Activated naive CD4-positive, alpha-beta T cell treated with anti-CD3 and anti-CD28 coated beads, Interleukin-2, amount 50 U/mL, for 72 hours (primary cell): ENCODE measurements at regions not wholly inside any gene's neighbourhood (a gene's known extent, or its start where the extent isn't known, plus 50 kb on each side); places are given as distances from the start of the nearest gene placed in this dataset.
"Not testable (repeated sequence)": the region's sequence is repeated elsewhere in the genome, so short reads cannot be mapped to it uniquely, and the experiment has no call there.

Source experiments
- ATAC-seq, 2 donors: fragments of 150-1000 bp; cut with Tn5 transposase; 2 replicates each; pipeline ENCODE4 v1.10.0; 2021; ENCODE audit warnings: mild to moderate bottlenecking in 2 of 2, moderate library complexity in 2 of 2
- DNase-seq, 2 donors: peaks; one replicate each; pipeline ENCODE4 v3.0.0; 2021 to 2022; ENCODE audit warnings: low spot score in 2 of 2
- H3K27ac Mint-ChIP-seq, 2 donors: one replicate each; pipeline ENCODE4 v1.8.0; 2022; ENCODE audit warnings: mild to moderate bottlenecking in 2 of 2, mixed read lengths in 2 of 2
- H3K36me3 Mint-ChIP-seq, 2 donors: one replicate each; pipeline ENCODE4 v1.8.0; 2022; ENCODE audit warnings: mixed read lengths in 2 of 2
- H3K9me3 Mint-ChIP-seq, 2 donors: one replicate each; pipeline ENCODE4 v1.8.0; 2022; ENCODE audit warnings: mixed read lengths in 2 of 2

GRCh38 chr6:109269057-109269456, 113.2 kb downstream of the CD164 start:
- no peak for DNase-seq
- H3K27ac Mint-ChIP-seq = no peak overlapping the region
- H3K36me3 Mint-ChIP-seq = peaks cover 6 to 9% of the 10 kb centered on the region in 2 donors
- H3K9me3 Mint-ChIP-seq = peaks cover 0 to 20% of the 10 kb centered on the region in 2 donors
- no peak for ATAC-seq

- DNase-seq (no peak), ATAC-seq (no peak)
- Mint-ChIP-seq H3K27ac (no peak overlapping the region), H3K36me3 (peaks cover 6 to 9% of the 10 kb centered on the region in 2 donors), H3K9me3 (peaks cover 0 to 20% of the 10 kb centered on the region in 2 donors)
Measured at GRCh38 chr6:109265530-109265929, 116.7 kb downstream of the CD164 start.

- peaks cover 4% of the 10 kb centered on the region in 2 donors for H3K36me3 Mint-ChIP-seq
- ATAC-seq = no peak
- peak overlapping the region in 1 of 2 donors; percentile 12 for H3K27ac Mint-ChIP-seq
- no peak for DNase-seq
- peaks cover 0 to 10% of the 10 kb centered on the region in 2 donors for H3K9me3 Mint-ChIP-seq
Measured at GRCh38 chr6:109263873-109264700, 118.2 kb downstream of the CD164 start.

- Mint-ChIP-seq H3K27ac (no peak overlapping the region), H3K9me3 (peaks cover 0 to 5% of the 10 kb centered on the region in 2 donors), H3K36me3 (no peaks in the 10 kb centered on the region)
- DNase-seq (no peak), ATAC-seq (no peak)
Measured at GRCh38 chr6:109262261-109262660, 120.0 kb downstream of the CD164 start.

GRCh38 chr6:109261811-109262210, 120.5 kb downstream of the CD164 start:
- DNase-seq (no peak), ATAC-seq (no peak)
- Mint-ChIP-seq H3K27ac (no peak overlapping the region), H3K36me3 (no peaks in the 10 kb centered on the region), H3K9me3 (peaks cover 0 to under 1% of the 10 kb centered on the region in 2 donors)

- Mint-ChIP-seq H3K36me3 (no peaks in the 10 kb centered on the region), H3K9me3 (no peaks in the 10 kb centered on the region), H3K27ac (no peak overlapping the region)
- DNase-seq (no peak), ATAC-seq (no peak)
Measured at GRCh38 chr6:109260701-109261100, 121.6 kb downstream of the CD164 start.

GRCh38 chr6:109260126-109260525, 122.1 kb downstream of the CD164 start:
- DNase-seq (no peak), ATAC-seq (no peak)
- H3K27ac Mint-ChIP-seq = no peak overlapping the region
- H3K36me3 Mint-ChIP-seq = no peaks in the 10 kb centered on the region
- no peaks in the 10 kb centered on the region for H3K9me3 Mint-ChIP-seq

GRCh38 chr6:109258129-109258528, 124.1 kb downstream of the CD164 start:
- Mint-ChIP-seq H3K27ac (no peak overlapping the region), H3K36me3 (no peaks in the 10 kb centered on the region), H3K9me3 (no peaks in the 10 kb centered on the region)
- ATAC-seq = no peak
- DNase-seq = no peak

GRCh38 chr6:109257494-109257893, 124.8 kb downstream of the CD164 start:
- no peak for DNase-seq
- no peaks in the 10 kb centered on the region for H3K9me3 Mint-ChIP-seq
- no peak overlapping the region for H3K27ac Mint-ChIP-seq
- no peak for ATAC-seq
- no peaks in the 10 kb centered on the region for H3K36me3 Mint-ChIP-seq

GRCh38 chr6:109255946-109256640, 126.2 kb downstream of the CD164 start:
- Mint-ChIP-seq H3K9me3 (no peaks in the 10 kb centered on the region), H3K36me3 (peaks cover 0 to 5% of the 10 kb centered on the region in 2 donors), H3K27ac (no peak overlapping the region)
- DNase-seq (no peak), ATAC-seq (no peak)

- no peak overlapping the region for H3K27ac Mint-ChIP-seq
- DNase-seq = no peak
- H3K9me3 Mint-ChIP-seq = no peaks in the 10 kb centered on the region
- H3K36me3 Mint-ChIP-seq = peaks cover 0 to 5% of the 10 kb centered on the region in 2 donors
- no peak for ATAC-seq
Measured at GRCh38 chr6:109255087-109255486, 127.2 kb downstream of the CD164 start.

GRCh38 chr6:109253366-109253765, 128.9 kb downstream of the CD164 start:
- ATAC-seq (no peak), DNase-seq (no peak)
- Mint-ChIP-seq H3K27ac (no peak overlapping the region), H3K36me3 (peaks cover 0 to 5% of the 10 kb centered on the region in 2 donors), H3K9me3 (no peaks in the 10 kb centered on the region)

- DNase-seq (no peak), ATAC-seq (no peak)
- Mint-ChIP-seq H3K36me3 (peaks cover 0 to 5% of the 10 kb centered on the region in 2 donors), H3K27ac (no peak overlapping the region), H3K9me3 (no peaks in the 10 kb centered on the region)
Measured at GRCh38 chr6:109252261-109253041, 129.8 kb downstream of the CD164 start.

GRCh38 chr6:109251839-109252238, 130.4 kb downstream of the CD164 start:
- Mint-ChIP-seq H3K36me3 (peaks cover 0 to 5% of the 10 kb centered on the region in 2 donors), H3K9me3 (no peaks in the 10 kb centered on the region), H3K27ac (no peak overlapping the region)
- DNase-seq (no peak), ATAC-seq (no peak)

GRCh38 chr6:109250544-109251156, 131.6 kb downstream of the CD164 start:
- not testable (repeated sequence) for H3K36me3 Mint-ChIP-seq, DNase-seq, ATAC-seq, H3K27ac Mint-ChIP-seq, H3K9me3 Mint-ChIP-seq

GRCh38 chr6:109243863-109244825, 138.1 kb downstream of the CD164 start:
- Mint-ChIP-seq H3K9me3 (no peaks in the 10 kb centered on the region), H3K27ac (no peak overlapping the region), H3K36me3 (no peaks in the 10 kb centered on the region)
- DNase-seq (no peak), ATAC-seq (no peak)
